SK-N-MC (cell line): ENCODE measurements at regions not wholly inside any gene's neighbourhood (a gene's known extent, or its start where the extent isn't known, plus 50 kb on each side); places are given as distances from the start of the nearest gene placed in this dataset.

ENCODE experiments used
- EZH2 ChIP-seq: fragments of 200-600 bp; sonication (generic); IDR thresholded peaks from one replicate; pipeline ENCODE4 v1.6.1; 2017; ENCODE audit warnings: antibody characterized with exemption
- POLR2AphosphoS5 ChIP-seq: IDR thresholded peaks from 2 replicates; pipeline ENCODE4 v1.6.1; 2012; ENCODE audit warnings: mild to moderate bottlenecking, low read depth, low read length, borderline replicate concordance

DNA sequence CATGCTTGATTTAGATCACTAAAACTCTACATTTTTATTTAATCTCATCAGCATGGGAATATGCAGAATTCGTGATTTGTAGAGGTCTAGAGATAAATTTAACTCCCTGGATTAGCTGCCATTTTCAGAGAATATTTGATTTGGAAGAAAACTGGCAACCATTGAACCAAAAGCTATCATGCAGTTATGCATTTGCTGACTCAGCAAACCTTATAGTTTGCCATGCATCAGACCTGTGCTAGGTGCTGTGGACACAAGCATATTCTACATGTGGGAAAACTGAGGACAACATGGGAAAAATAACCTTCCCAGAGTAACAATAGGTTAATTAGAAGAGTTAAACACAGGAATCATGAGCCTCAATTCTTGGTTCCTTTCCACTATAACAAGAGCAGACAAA lies 54.7 kb upstream of the TP63 start:
- TF ChIP-seq POLR2AphosphoS5: no peak
- no peak for TF ChIP-seq EZH2
